ENCODE measurements at regions not wholly inside any gene's neighbourhood (a gene's known extent, or its start where the extent isn't known, plus 50 kb on each side); places are given as distances from the start of the nearest gene placed in this dataset.

GRCh38 chr5:10069637-10070313 lies 179.9 kb downstream of the ATPSCKMT start:
- TF ChIP-seq ZNF619 (CRISPR knock-in tag; IDR thresholded peaks at IDR 0.05): no peak
- no peak for TF ChIP-seq CTCF (CRISPR knock-in tag; IDR thresholded peaks at IDR 0.05)
- no peak for TF ChIP-seq ZNF724P (CRISPR knock-in tag; IDR thresholded peaks at IDR 0.05; ENCODE audit: borderline replicate concordance)
- TF ChIP-seq ZFP91 (CRISPR knock-in tag; IDR thresholded peaks at IDR 0.05; ENCODE audit: borderline replicate concordance): no peak
- TF ChIP-seq ZBTB7A (CRISPR knock-in tag; IDR thresholded peaks at IDR 0.05): no peak
- no peak for TF ChIP-seq SMC3 (IDR thresholded peaks at IDR 0.05; ENCODE audit: low read length)
- no peak for TF ChIP-seq TFAP4 (IDR thresholded peaks at IDR 0.05; ENCODE audit: borderline replicate concordance, low read depth)
- TF ChIP-seq TCF12 (IDR thresholded peaks at IDR 0.05): no peak
- TF ChIP-seq TCF12 (CRISPR knock-in tag; IDR thresholded peaks at IDR 0.05): no peak
- no peak for TF ChIP-seq GFI1 (CRISPR knock-in tag; IDR thresholded peaks at IDR 0.05; ENCODE audit: borderline replicate concordance)
